Uterus (tissue), 3 donors: ENCODE measurements at regions not wholly inside any gene's neighbourhood (a gene's known extent, or its start where the extent isn't known, plus 50 kb on each side); places are given as distances from the start of the nearest gene placed in this dataset.
"Not testable (repeated sequence)": the region's sequence is repeated elsewhere in the genome, so short reads cannot be mapped to it uniquely, and the experiment has no call there.

Experiments used
- DNase-seq, 2 donors: peaks; one replicate each; pipeline ENCODE4 v3.0.0-alpha.2; 2019 to 2020
- H3K27ac ChIP-seq, 2 donors: fragments of 200-600 bp; sonication (generic); 1 replicate in 1 of 2; 2 replicates in 1 of 2; pipeline ENCODE4 v1.5.1; 2016 to 2018
- H3K27me3 ChIP-seq, 2 donors: fragments of 200-600 bp; sonication (generic); one replicate each; pipeline ENCODE4 v1.5.1; 2018 to 2019; ENCODE audit warnings: control low read depth in 1 of 2
- H3K36me3 ChIP-seq, 2 donors: fragments of 200-600 bp; sonication (generic); one replicate each; pipeline ENCODE4 v1.5.1; 2019; ENCODE audit warnings: control low read depth in 1 of 2
- H3K4me1 ChIP-seq, 2 donors: fragments of 200-600 bp; sonication (generic); one replicate each; pipeline ENCODE4 v1.5.1; 2018 to 2019; ENCODE audit warnings: control low read depth in 1 of 2
- H3K4me3 ChIP-seq, 2 donors: fragments of 200-600 bp; sonication (generic); 1 replicate in 1 of 2; 2 replicates in 1 of 2; pipeline ENCODE4 v1.5.1; 2018 to 2019; ENCODE audit warnings: mild to moderate bottlenecking in 1 of 2
- H3K9me3 ChIP-seq, 2 donors: fragments of 200-600 bp; sonication (generic); one replicate each; pipeline ENCODE4 v1.5.1; 2019; ENCODE audit warnings: control low read depth in 1 of 2
- POLR2A ChIP-seq, 2 donors: fragments of 450-650 bp; IDR thresholded peaks; one replicate each; pipeline ENCODE4 v1.6.1; 2016; ENCODE audit warnings: antibody characterized with exemption in 2 of 2, mild to moderate bottlenecking in 1 of 2, moderate library complexity in 1 of 2
- intact Hi-C: fragments of 100-400 bp; cut with DNase I; formaldehyde crosslinking; loops from one replicate; pipeline ENCODE4 v1.15.1; 2023; ENCODE audit warnings: low total_unique reads
- TF ChIP-seq, protein P1 (sequence below), 4 experiments: fragments of 200-600 bp in 2 of 4; fragments of 450-650 bp in 2 of 4; sonication (generic) in 2 of 4; IDR thresholded peaks; one replicate each; pipeline ENCODE4 v1.5.1; 2016 to 2019; ENCODE audit warnings: antibody characterized with exemption in 4 of 4, mild to moderate bottlenecking in 2 of 4, moderate library complexity in 1 of 4
- donor health status: DM: yes; HTN: yes; CAD: no.

DNA sequence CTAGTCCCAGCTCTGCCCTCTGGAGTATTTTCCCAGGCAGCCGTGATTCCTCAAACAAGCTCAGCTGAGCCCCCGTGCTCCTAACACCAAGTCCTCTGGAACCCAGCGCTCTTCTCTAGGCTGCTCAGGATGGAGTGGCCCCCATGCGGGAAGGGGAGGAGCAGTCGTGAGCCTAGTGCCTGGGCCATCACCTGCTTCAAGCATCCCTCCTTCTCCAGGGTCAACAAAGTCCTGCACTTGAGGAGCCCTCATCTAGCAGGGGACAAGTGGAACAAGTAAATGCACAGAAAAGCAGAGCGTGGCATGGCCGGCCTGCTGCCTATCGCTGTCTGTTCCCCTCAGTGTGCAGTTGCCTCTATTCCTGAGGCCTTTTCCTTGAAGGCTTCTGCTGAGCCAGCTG is 168.6 kb downstream of the INHBB start:
- intact Hi-C loops: no loop called here
- no peaks in the 10 kb centered on the region for H3K36me3 ChIP-seq
- no peak overlapping the region for H3K4me3 ChIP-seq
- no peaks in the 10 kb centered on the region for H3K27me3 ChIP-seq
- no peak for DNase-seq
- TF ChIP-seq, protein P1, sequence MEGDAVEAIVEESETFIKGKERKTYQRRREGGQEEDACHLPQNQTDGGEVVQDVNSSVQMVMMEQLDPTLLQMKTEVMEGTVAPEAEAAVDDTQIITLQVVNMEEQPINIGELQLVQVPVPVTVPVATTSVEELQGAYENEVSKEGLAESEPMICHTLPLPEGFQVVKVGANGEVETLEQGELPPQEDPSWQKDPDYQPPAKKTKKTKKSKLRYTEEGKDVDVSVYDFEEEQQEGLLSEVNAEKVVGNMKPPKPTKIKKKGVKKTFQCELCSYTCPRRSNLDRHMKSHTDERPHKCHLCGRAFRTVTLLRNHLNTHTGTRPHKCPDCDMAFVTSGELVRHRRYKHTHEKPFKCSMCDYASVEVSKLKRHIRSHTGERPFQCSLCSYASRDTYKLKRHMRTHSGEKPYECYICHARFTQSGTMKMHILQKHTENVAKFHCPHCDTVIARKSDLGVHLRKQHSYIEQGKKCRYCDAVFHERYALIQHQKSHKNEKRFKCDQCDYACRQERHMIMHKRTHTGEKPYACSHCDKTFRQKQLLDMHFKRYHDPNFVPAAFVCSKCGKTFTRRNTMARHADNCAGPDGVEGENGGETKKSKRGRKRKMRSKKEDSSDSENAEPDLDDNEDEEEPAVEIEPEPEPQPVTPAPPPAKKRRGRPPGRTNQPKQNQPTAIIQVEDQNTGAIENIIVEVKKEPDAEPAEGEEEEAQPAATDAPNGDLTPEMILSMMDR (IDR thresholded peaks at IDR 0.05): no peak
- no peak for TF ChIP-seq POLR2A (IDR thresholded peaks at IDR 0.05)
- H3K4me1 ChIP-seq: no peaks in the 10 kb centered on the region
- no peaks in the 10 kb centered on the region for H3K9me3 ChIP-seq
- H3K27ac ChIP-seq: no peak overlapping the region

DNA sequence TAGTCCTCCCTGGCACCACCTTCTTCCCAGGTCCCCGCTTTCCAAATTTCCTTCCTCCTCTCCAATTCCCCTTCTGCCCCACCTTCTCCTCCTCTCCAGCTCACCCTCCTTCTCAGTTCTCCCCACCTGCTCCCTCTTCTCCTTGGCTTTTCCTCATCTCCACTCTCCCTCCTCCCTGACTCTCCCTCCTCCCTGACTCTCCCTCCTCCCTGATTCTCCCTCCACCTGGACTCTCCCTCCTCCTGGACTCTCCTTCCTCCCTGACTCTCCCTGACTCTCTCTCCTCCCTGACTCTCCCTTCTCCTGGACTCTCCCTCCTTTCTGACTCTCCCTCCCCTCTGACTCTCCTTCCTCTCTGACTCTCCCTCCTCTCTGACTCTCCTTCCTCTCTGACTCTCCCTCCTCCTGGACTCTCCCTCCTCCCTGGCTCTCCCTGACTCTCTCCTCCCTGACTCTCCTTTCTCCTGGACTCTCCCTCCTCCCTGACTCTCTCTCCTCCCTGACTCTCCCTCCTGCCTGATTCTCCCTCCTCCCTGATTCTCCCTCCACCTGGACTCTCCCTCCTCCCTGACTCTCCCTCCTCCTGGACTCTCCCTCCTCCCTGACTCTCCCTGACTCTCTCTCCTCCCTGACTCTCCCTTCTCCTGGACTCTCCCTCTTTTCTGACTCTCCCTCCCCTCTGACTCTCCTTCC is 169.3 kb downstream of the INHBB start:
- intact Hi-C loops, H3K4me1 ChIP-seq, H3K9me3 ChIP-seq, H3K36me3 ChIP-seq, H3K27me3 ChIP-seq, H3K27ac ChIP-seq, DNase-seq, H3K4me3 ChIP-seq: not testable (repeated sequence)

GRCh38 chr2:120515759-120516678 is 170.1 kb downstream of the INHBB start:
- TF ChIP-seq, protein P1 (IDR thresholded peaks at IDR 0.05): no peak
- no peak for TF ChIP-seq POLR2A (IDR thresholded peaks at IDR 0.05)
- Histone ChIP-seq H3K27ac (no peak overlapping the region), H3K36me3 (no peaks in the 10 kb centered on the region), H3K4me1 (no peaks in the 10 kb centered on the region), H3K9me3 (no peaks in the 10 kb centered on the region), H3K4me3 (no peak overlapping the region), H3K27me3 (no peaks in the 10 kb centered on the region)
- intact Hi-C loops: no loop called here
- no peak for DNase-seq

DNA sequence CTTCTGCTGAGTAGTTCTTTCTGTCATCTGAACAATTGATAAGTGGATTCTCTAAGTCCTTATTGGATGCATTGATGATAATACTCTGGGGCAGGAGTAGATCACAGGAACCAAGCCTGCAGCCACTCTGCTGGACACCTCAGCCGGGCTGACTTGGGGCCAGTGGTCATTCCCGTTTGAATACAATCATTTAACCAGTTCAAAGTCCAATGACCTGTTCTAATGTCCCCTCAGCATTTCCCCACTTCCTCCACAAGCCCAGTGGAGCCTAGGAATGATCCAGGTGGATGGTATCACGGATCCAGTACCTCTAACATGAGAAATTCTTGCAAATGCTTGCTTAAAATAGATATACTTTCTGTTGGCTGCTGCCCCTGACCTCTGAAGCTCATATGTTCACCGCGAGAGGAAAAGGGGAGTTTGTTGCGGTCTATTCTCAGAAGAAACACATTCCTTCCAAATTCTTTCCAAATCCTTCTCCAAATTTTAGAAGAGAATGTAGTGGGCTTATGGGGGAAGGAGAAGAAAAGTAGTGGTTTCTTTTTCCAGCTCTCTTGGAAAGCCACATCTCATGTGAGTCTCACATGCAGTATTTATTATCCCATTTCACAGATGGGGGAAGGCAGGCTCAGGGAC is 170.9 kb downstream of the INHBB start:
- no peak overlapping the region for H3K4me3 ChIP-seq
- H3K4me1 ChIP-seq: no peaks in the 10 kb centered on the region
- H3K27me3 ChIP-seq: no peaks in the 10 kb centered on the region
- DNase-seq: no peak
- no peaks in the 10 kb centered on the region for H3K9me3 ChIP-seq
- no peak overlapping the region for H3K27ac ChIP-seq
- intact Hi-C loops: no loop called here
- no peak for TF ChIP-seq POLR2A (IDR thresholded peaks at IDR 0.05)
- TF ChIP-seq, protein P1 (IDR thresholded peaks at IDR 0.05): no peak
- H3K36me3 ChIP-seq: no peaks in the 10 kb centered on the region

DNA sequence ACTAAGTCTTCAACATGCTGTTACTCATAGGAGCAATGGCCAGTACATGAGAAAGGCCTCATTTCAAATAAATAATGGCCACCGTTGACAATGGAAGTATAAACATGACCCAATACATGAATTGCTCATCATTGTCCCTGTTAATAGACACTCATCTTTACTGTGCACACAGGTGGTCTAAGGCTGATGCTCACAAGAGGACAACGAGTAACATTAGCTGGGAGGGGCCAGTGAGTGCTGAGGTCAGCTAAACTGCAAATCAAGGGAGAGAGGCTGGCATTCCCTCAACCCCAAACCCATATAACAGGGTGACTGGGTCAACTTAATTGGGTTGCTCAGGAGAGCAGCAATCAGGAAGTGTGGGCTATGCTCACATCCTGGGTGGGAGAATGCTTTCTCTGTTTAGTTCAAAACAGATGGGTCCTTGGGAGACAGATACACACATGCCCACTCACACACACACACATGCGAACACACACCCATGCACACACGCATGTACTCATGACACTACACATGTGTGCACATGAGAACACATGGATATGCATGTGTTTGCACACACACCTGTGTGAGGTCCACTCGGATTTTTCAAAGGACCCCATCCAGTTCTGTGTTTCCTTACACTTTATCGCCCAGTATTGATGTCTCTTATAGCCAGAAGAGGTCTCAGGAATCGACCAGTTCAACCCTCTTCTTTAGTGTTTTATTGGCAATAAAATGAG is 172.0 kb downstream of the INHBB start:
- no peak overlapping the region for H3K27ac ChIP-seq
- H3K4me1 ChIP-seq: peaks cover 0 to 4% of the 10 kb centered on the region in 2 donors
- H3K36me3 ChIP-seq: no peaks in the 10 kb centered on the region
- H3K9me3 ChIP-seq: no peaks in the 10 kb centered on the region
- H3K4me3 ChIP-seq: no peak overlapping the region
- intact Hi-C loops: no loop called here
- TF ChIP-seq POLR2A (IDR thresholded peaks at IDR 0.05): no peak
- TF ChIP-seq, protein P1 (IDR thresholded peaks at IDR 0.05): no peak
- DNase-seq: no peak
- H3K27me3 ChIP-seq: no peaks in the 10 kb centered on the region
